ENCODE measurements at regions not wholly inside any gene's neighbourhood (a gene's known extent, or its start where the extent isn't known, plus 50 kb on each side); places are given as distances from the start of the nearest gene placed in this dataset.

DNA sequence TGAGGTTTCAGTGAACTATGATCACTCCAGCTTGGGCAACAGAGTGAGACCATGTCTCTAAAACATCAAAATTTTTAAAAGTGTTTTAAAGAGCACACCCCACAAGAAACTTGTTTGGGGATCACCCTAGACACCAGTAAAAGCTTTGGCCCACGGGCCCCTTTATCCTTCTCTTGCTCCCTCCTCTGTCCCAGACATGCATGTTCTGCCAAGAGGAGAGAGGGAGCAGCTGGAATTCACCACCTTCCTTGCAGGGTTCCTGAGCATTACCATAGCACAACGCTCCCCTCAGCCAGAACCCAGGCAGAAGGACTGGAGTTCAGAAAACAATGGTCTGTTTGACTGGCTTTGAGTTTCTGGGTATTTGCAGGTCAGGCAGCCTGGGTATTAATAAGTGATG is 214.3 kb upstream of the CDH5 start:
- no peaks in the 10 kb centered on the region for H3K9me3 ChIP-seq (ENCODE audit: control insufficient read depth in 1 of 2, insufficient read depth in 1 of 2, low read depth in 1 of 2, low read length in 2 of 2)
- H3K9ac ChIP-seq (ENCODE audit: low read length): no peak overlapping the region
- ATAC-seq: no peak
- intact Hi-C loops (cut with micrococcal nuclease): no loop called here
- H3K9me2 ChIP-seq (ENCODE audit: insufficient read depth): no peaks in the 10 kb centered on the region
- no peak overlapping the region for H3K4me2 ChIP-seq (ENCODE audit: low read length)
- no peaks in the 10 kb centered on the region for H3K36me3 ChIP-seq (ENCODE audit: control insufficient read depth in 1 of 2, insufficient read depth in 2 of 2, low read length in 2 of 2)
- no peaks in the 10 kb centered on the region for H3K4me1 ChIP-seq (ENCODE audit: control insufficient read depth in 1 of 2, insufficient read depth in 2 of 2, low read length in 2 of 2)
- H3K4me3 ChIP-seq (replicated peaks in 1 of 2; ENCODE audit: low read depth in 1 of 2, low read length in 2 of 2): no peak overlapping the region
- H4K20me1 ChIP-seq (ENCODE audit: insufficient read depth): no peaks in the 10 kb centered on the region
- peaks cover 20% of the 10 kb centered on the region for H3K27me3 ChIP-seq (ENCODE audit: insufficient read depth, low read length)
- CTCF ChIA-PET: no interaction called here
- no peak for DNase-seq (ENCODE audit: low read depth, low spot score)
- POLR2A ChIA-PET: no interaction called here
- no peak overlapping the region for H2AFZ ChIP-seq (ENCODE audit: low read depth, low read length, poor library complexity, severe bottlenecking)
- H3K79me2 ChIP-seq (ENCODE audit: insufficient read depth, low read length): no peaks in the 10 kb centered on the region
- RAD21 ChIA-PET (ENCODE audit: low non-redundant PET in 1 of 2, low total read pairs in 2 of 2, uncharacterized antibody in 2 of 2, unreplicated experiment in 2 of 2): no interaction called here
- TF ChIP-seq EZH2 (IDR thresholded peaks at IDR 0.05) (no peak), TCF7L2 (IDR thresholded peaks at IDR 0.05; ENCODE audit: borderline replicate concordance, extremely low read depth, insufficient read depth, insufficient read length) (no peak), FOSL1 (IDR thresholded peaks at IDR 0.05; ENCODE audit: low read depth) (no peak), SRF (IDR thresholded peaks at IDR 0.05; ENCODE audit: low read depth) (no peak), REST (IDR thresholded peaks at IDR 0.05; ENCODE audit: low read depth) (no peak), ZFX (IDR thresholded peaks at IDR 0.05) (no peak), MAX (IDR thresholded peaks at IDR 0.05) (no peak), EZH2phosphoT487 (IDR thresholded peaks at IDR 0.05; ENCODE audit: borderline replicate concordance) (no peak), RAD21 (IDR thresholded peaks at IDR 0.05; ENCODE audit: low read depth) (no peak), SIN3A (IDR thresholded peaks at IDR 0.05; ENCODE audit: low read depth) (no peak), CEBPB (IDR thresholded peaks at IDR 0.05; ENCODE audit: low read depth) (no peak), YY1 (IDR thresholded peaks at IDR 0.05; ENCODE audit: extremely low read depth, insufficient replicate concordance, low read depth, low read length) (no peak), CBX3 (IDR thresholded peaks at IDR 0.05; ENCODE audit: low read depth) (no peak), POLR2AphosphoS5 (IDR thresholded peaks at IDR 0.05; ENCODE audit: low read depth, low read length) (no peak), ELF1 (IDR thresholded peaks at IDR 0.05; ENCODE audit: borderline replicate concordance, low read depth) (no peak), SP1 (IDR thresholded peaks at IDR 0.05; ENCODE audit: low read depth) (no peak)
- BruUV-seq (replicated peaks): no TSS peak
- no peak overlapping the region for H3K27ac ChIP-seq (ENCODE audit: low read depth, low read length)
